ENCODE measurements at regions not wholly inside any gene's neighbourhood (a gene's known extent, or its start where the extent isn't known, plus 50 kb on each side); places are given as distances from the start of the nearest gene placed in this dataset.

- TF ChIP-seq EZH2phosphoT487 (IDR thresholded peaks at IDR 0.05; ENCODE audit: insufficient read depth, low read depth) (no peak), EZH2 (IDR thresholded peaks at IDR 0.05; ENCODE audit: insufficient read depth, poor library complexity, severe bottlenecking) (no peak)
These were observed 235.2 kb upstream of the NRP1 start for GRCh38 chr10:33569702-33570101.
